GM12878 (cell line): ENCODE measurements at regions not wholly inside any gene's neighbourhood (a gene's known extent, or its start where the extent isn't known, plus 50 kb on each side); places are given as distances from the start of the nearest gene placed in this dataset.
"Not testable (repeated sequence)": the region's sequence is repeated elsewhere in the genome, so short reads cannot be mapped to it uniquely, and the experiment has no call there.

ENCODE experiments used
- CTCF ChIP-seq, 3 experiments: IDR thresholded peaks in 2 of 3; conservative IDR thresholded peaks in 1 of 3; 2 replicates each; pipeline ENCODE4 v1.5.1; 2011; ENCODE audit warnings: low read depth in 3 of 3, low read length in 3 of 3, mild to moderate bottlenecking in 3 of 3, control low read depth in 2 of 3, moderate library complexity in 2 of 3, inconsistent platforms in 1 of 3, mixed read lengths in 1 of 3; ENCODE audit not compliant: control insufficient read depth in 2 of 3, insufficient read depth in 1 of 3; ENCODE audit errors: extremely low read depth in 1 of 3
- FOXK2 ChIP-seq: fragments of 450-650 bp; IDR thresholded peaks from 2 replicates; pipeline ENCODE4 v1.6.1; 2017; ENCODE audit warnings: mild to moderate bottlenecking, moderate library complexity
- IRF3 ChIP-seq: fragments of 450-650 bp; IDR thresholded peaks from 2 replicates; pipeline ENCODE4 v1.6.1; 2014; ENCODE audit warnings: mild to moderate bottlenecking
- MEF2B ChIP-seq: fragments of 450-650 bp; IDR thresholded peaks from 2 replicates; pipeline ENCODE4 v1.6.1; 2018; ENCODE audit warnings: mild to moderate bottlenecking, moderate library complexity; ENCODE audit not compliant: partially characterized antibody, poor library complexity, severe bottlenecking
- POLR2A ChIP-seq: IDR thresholded peaks from 2 replicates; pipeline ENCODE4 v1.6.1; 2011; ENCODE audit warnings: low read depth, mild to moderate bottlenecking, low read length
- POLR2AphosphoS5 ChIP-seq: IDR thresholded peaks from 2 replicates; pipeline ENCODE4 v1.6.1; 2011; ENCODE audit warnings: mild to moderate bottlenecking, low read length, inconsistent platforms
- PRDM15 ChIP-seq: fragments of 450-650 bp; formaldehyde crosslinking; IDR thresholded peaks from 2 replicates; pipeline ENCODE4 v1.4.0; 2020; ENCODE audit warnings: mild to moderate bottlenecking, moderate library complexity
- SMC3 ChIP-seq: IDR thresholded peaks from 2 replicates; pipeline ENCODE4 v1.6.1; 2011; ENCODE audit warnings: low read length, improper control_type of control experiment, borderline replicate concordance
- TBL1XR1 ChIP-seq: IDR thresholded peaks from 2 replicates; pipeline ENCODE4 v1.6.1; 2012; ENCODE audit warnings: low read depth, low read length, improper control_type of control experiment
- TCF3 ChIP-seq: IDR thresholded peaks from 2 replicates; pipeline ENCODE4 v1.6.1; 2012; ENCODE audit warnings: low read depth, mild to moderate bottlenecking, low read length, borderline replicate concordance; ENCODE audit not compliant: insufficient read depth
- USF2 ChIP-seq: IDR thresholded peaks from 2 replicates; pipeline ENCODE4 v1.6.1; 2011; ENCODE audit warnings: low read depth, low read length, improper control_type of control experiment, borderline replicate concordance

- TF ChIP-seq FOXK2; CTCF (IDR thresholded peaks at IDR 0.05 in 2 of 3, conservative IDR thresholded peaks at IDR 0.05 in 1 of 3; ENCODE audit: control insufficient read depth in 2 of 3, extremely low read depth in 1 of 3, insufficient read depth in 1 of 3, low read depth in 3 of 3, low read length in 3 of 3); IRF3; TCF3; POLR2A; SMC3; PRDM15 (CRISPR knock-in tag); POLR2AphosphoS5; MEF2B; TBL1XR1; USF2: not testable (repeated sequence)
Observed at GRCh38 chrX:139398258-139398657, 132.3 kb upstream of the F9 start.
